DMS53 treated with DMSO at 0.1 percent for 48 hours (cell line): ENCODE measurements at regions not wholly inside any gene's neighbourhood (a gene's known extent, or its start where the extent isn't known, plus 50 kb on each side); places are given as distances from the start of the nearest gene placed in this dataset.

Source experiments
- DNase-seq: peaks from one replicate; lab custom pipeline; 2025; ENCODE audit not compliant: unreplicated experiment; lab: John Stamatoyannopoulos, UW

DNA sequence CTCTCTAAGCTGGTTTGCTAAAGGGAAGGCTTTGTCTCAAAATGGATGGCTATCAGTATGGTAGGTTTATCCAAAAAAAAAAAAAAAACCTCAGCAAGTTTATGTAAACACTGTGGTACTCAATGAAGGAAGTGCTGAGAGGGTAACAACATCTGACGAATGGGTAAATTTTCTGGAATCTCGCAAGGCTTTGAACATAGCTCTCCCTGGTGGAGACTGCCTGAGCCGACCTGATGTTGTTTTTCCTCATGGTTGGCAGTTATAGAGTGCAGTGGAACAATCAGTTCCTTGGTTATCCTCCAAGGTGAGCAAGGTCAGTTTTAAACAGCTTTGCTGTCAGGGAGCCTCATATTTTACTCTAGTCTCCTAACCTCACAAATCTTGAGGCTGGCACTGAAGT is 94.6 kb downstream of the ZPLD1 start:
- DNase-seq, result peak; percentile 46

DNA sequence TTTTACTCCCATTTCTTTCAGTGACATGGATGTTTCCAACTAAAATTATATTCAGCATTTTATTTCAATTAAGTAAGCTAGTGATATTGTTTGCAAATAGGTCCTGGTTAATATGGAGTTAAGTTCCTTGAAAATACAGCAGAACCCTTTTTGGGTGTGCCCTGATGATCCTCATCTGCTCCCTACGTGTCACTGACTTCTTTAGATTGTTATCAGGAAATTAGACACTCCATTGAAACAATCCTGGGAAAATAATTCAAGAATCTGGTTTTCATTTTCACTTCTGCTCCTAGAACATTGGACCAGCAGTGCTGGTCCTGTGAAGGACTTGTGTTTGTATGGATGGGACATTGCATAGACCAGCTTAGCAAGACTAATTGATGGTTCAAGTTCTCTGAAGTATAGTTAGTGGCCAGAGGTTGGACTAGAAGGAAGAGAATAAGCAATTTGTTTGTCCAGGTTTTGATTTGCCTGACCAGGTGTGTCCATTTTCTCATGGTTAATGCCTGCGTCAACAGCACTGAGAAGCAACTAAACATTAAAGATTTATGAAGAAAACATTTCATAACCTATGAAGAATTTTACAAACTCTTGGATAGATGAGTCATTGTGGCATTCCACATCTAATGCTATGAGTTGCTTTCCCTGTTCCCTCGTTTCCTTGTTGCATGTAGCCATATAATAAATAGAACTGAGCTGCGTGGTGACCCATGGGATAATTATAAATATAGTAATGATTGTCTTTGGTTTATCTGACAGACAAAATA is 95.8 kb downstream of the ZPLD1 start:
- DNase-seq, result no peak

DNA sequence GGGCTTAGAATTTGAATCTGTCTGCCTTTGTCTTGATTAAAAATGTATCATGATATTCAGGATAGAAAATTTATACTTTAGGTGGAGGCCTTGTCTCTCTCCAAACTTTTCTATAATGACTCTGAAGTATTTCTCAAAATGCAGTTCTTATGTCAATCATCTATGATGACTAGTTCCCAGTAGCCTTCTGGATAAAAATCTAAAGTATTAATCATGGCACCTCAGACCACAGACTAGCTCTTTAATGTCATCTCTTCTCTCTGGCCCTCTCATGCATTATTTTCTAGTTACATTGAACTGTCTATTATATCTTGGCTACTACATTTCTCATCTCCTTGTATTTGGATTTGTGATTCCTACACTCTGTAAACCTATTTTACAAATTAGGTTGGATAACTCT is 96.9 kb downstream of the ZPLD1 start:
- DNase-seq, result no peak

DNA sequence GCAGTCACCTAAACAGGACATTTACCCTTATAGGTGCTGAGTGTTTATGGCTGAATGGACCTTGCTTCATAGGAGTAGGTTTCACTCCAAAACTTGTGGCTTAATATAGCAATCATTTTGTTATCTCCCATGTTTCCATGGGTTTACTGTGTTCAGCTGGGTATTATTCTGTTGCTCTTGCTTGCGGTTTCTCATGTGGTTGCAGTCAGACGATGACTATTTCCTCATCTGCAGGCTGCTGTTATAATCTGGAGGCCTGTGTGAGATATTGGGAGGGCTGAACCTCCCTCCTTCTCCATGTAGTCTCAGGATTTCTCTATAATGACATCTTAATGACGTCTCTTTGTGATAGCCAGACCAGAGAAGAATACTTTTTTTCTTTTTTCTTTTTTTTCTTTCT is 98.1 kb downstream of the ZPLD1 start:
- no peak for DNase-seq

DNA sequence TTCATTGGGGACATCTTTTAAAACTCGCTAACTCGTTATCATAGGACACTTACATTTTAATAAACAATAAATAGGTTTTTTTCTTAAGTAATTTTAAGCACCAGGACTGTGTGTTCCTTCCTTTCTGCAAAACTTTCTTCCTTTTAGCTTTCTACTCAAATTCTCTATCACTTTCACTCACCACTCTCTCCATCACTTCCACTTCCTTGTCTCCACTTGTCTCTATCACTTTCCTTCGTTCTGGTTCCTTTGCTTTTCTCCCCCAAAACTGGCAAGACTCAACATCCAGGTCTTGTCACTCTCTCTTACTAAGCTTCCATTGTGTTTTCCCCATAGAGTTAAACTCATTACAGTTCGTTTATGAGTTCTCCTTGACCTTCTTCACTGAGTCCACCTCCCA is 99.0 kb downstream of the ZPLD1 start:
- DNase-seq, result no peak

DNA sequence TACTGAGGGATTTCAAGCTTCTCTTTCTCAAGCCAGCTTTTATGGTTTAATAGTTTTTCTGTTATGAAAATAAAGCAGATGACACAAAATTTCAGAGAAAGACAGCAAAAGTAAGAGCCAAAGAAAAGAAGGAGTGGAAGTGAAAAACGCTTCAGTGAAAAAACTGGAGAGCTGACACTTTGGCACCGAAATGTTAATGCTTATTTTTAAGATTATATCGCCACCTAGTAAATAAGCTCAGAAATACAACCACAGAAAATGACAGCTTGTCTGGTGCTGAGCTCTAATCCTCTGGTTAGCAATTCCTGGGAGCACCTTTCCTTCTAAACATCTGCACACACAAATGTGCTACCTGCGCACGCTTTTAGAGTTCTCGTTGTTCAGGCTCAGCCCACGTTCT is 101.6 kb downstream of the ZPLD1 start:
- peak; percentile 50 for DNase-seq

DNA sequence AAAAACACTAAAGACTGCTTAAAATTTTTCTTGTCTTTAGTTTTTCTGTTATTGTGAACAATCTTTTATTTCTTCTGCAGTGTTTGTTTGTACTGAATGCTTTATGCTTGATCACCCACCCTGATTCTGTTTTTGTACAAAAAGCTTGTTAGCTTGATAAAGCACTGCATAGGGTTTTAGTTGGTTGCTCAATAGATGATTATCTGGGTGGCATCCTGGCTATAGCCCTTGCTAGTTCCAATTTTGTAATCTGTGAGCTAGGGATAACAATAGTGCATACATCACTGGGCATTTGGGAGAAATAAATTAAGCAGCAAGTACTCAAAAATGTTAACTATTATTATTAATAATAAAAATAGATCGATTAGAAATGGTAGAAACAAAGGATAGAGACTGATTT is 102.3 kb downstream of the ZPLD1 start:
- no peak for DNase-seq

DNA sequence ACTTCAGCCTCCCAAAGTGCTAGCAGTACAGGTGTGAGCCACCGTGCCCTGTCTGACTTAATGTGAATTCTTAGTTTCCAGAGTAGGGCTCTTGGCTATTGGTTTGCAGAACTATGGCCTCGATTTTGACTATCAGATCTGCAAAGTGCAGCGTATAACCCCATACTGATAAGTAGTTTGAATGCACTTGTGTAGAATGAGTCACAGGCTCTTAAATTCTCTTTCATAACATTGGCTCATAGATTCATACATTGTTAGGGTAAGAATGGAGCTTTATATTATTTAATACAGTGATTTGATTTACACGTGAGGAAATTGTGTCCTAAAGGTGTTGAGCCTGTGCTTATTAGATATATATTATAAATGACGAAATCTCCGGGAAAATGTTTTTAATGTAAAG is 109.9 kb downstream of the ZPLD1 start:
- DNase-seq, result no peak

DNA sequence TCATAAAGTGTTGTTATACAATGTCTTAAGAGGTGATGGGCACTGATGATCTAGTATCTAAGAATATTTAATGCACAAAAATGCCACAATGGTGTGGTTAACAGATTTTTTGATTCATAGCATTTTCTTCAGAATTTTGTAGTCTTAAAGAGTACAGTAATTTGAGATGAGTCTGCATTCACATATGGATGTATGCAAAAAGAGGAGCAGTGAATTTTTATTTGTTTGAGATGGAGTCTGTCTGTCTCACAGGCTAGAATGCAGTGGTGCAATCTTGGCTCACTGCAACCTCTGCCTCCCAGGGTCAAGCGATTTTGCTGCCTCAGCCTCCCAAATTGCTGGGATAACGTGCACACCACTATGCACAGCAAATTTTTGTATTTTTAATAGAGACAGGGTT is 110.5 kb downstream of the ZPLD1 start:
- no peak for DNase-seq

DNA sequence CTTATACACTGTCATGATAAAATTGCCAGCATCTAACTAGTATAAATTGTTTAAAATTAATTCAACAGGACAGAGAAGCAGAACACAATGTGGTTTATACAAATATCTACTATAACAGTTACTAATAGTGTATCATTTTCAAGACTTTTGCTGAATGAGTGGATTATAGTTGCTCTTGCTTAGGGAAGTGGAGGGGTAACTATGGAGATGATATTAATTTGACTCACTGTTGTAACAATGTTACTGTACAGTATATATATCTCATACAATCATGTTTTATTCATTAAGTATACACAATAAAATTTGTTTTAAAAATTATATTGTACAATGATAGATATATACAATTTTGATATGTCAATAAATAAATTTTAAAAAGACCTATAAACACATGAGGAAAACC is 119.1 kb downstream of the ZPLD1 start:
- DNase-seq, result no peak

DNA sequence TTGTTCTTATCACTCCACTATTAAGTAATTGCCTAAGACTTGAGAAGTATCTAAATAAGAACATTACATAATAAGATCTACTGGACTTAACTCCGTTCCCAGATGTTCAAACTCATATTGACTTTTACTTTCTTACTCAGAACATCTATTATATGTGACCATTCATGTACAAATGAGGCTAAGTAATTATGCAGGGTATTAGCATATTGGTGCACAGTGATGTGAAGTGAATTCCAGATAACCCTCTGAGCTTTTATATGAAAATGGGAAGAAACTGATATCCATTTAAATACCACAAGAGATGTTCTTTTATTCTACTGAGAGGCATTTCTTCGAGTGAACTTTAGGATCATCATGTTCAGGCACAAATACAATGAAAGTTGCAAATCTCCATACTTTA is 135.7 kb downstream of the ZPLD1 start:
- DNase-seq, result no peak

DNA sequence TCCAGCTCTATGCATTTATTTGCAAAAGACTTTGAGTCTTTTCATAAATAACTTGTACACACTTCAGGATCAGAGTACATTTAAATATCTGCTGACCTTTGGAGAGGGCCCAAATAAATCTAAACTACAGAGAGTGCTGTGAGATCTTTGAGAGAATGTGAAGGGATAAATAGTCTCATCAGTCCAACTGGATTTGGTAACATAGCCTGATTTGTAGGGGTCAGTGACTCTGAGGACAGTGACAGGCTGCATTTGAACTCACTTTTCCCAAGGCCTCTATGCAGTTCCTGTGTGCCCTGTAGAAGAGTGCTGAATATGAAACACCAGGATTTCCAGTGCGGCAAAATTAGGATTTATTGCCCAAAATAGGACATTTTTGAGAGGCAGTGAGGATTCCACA is 136.2 kb downstream of the ZPLD1 start:
- DNase-seq, result no peak

DNA sequence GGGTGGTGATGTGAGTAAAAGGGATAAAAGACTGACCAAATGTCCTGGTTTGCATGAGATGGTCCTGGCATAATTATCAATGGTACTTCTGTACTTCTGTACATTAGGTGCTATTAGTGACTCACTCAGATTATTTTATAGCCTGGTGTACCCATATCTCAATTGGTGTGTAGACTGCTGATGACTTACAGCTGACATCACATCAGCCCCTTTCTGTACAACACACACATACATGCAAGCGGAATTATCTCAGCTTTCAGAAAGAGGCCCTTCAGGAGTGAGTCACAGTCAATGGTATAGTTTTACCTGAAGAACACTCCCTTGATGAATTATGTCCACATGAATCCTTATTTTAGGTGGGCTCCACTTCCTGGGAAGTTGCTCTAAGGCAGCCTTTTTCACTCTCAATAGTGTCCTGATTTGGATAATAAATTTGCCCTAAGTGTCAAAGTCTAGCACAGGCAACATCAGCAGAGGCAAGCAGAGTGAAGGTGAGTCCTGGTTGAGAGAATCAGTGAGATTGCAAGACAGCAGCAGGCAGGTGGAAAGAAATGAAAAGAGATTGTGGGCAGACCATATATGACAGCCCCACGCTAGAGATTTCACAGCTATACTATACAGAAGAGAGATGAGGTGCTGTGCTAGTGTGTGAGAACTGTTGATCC is 137.0 kb downstream of the ZPLD1 start:
- no peak for DNase-seq

DNA sequence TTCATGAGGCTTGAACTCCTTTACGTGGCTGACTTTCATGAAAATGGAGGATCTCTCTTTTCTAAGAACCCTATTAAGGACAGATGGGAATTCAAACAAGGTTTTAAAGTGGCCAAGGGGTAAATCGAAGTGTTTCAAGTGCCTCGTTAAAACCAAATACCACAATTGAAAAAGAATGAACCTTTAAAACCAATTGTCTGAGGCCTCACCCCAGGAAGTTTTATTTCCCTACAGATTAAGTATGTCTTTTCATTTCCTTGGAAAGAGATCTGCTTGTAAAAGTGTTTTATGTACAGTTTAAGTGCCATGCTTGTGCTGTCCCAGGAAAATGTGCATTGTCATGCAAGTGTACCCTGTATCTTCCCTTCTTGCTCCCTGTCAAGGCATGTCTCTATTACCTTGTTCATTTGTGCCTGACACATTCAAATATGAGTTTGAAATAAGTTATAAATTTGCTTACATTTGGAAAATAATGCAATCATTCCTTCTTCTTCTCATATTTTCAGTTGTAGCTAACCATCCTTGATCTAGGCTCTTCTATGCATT is 138.7 kb downstream of the ZPLD1 start:
- DNase-seq, result no peak

DNA sequence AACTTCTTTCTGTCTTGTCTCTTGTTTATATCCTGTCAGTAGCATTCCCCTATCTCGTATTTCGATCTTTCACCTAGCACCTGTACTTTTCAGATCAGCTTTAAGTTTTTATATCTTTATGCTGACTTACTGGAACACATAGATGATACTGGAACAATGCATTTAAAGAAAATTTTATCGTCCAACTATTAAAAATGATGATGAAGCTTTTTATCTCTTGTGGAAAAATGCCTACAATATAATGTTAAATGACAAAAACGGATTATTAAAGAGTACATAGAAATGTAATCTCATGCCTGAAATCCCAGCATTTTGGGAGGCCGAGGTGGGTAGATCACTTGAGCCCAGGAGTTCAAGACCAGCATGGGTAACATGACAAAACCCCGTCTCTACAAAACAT is 139.5 kb downstream of the ZPLD1 start:
- DNase-seq, result no peak

DNA sequence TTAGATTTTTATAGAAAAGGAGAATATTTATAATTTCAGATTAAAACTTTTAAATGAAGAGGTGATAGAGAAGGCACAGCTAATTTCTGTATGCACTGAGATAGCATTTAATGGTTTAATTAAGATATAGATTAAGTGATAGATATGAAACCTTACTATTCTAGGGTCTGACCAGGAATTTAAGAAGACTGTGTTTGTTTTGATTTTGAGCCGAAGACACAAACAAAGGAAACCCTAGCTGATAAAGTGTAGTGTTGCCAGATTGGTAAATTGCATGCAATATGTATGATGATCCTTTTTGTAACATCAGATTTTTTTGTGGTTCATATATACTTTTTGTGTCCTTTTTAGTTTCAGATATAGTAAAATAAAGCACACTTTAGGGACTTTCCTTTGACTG is 141.8 kb downstream of the ZPLD1 start:
- DNase-seq, result no peak

DNA sequence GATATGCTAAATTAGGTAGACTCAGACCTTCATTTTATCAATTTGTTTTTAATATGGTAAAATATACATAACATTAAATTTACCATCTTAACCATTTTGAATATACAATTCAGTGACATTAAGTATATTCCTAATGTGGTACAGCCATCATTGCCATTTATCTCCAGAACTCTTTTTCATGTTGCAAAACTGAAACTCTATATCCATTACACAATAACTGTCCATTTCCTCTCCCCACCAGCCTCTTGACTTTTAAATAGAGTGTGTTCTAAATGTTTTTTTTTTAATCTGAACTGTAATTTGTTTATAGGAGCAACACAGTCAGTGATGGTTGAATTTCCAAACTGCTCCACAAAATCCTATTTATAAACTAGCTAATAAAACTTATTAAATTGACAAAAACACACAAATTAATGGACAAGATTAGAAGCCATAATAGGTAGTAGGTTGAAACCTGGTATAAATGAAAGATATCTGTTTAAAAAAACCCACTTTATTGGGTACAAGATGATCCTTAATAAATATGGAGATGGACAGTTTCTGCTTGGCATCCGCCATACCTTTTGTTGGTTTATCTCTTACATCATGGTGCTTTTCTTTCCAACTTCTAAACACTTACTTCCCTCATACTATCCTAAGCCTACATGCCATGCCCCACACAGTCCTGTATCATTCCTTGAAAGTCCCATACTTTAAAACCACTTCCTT is 142.4 kb downstream of the ZPLD1 start:
- no peak for DNase-seq

DNA sequence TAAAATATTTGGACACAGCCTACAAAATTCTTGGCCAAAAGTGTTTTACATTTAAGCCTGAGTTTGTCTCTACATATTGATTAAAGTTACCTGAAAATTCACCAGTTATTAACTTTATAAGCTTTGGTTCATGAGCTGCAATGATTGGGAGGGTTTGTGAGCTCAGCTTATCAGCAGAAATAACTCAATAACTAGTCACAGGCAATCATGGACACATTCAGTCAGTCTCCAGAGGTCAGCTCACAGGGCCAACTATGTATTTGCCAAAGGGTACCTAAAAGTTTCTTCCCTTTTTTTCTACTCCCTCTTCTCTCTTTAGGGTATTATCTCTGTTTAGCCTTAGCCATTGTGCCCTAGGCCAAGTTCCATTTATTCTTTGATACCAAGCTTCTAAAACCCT is 145.9 kb downstream of the ZPLD1 start:
- DNase-seq, result no peak

DNA sequence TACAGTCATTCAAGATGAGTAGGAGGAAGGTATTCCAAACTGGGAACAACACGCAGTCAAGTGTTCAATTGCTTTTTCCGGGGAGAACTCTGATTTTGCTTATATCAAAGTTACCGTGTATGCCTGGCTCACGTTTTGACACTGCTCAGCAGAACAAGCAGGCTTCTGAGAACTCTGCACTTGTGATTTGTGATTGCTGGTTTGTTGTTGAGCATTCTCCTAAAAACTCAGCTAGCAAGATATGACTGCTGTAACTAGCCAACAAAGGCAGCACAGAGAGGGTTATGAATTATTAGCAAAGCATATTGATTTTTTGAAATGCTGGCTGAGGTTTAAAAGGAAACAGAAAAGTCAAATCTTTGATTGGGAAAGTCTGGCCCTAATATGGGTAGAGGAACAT is 151.7 kb downstream of the ZPLD1 start:
- no peak for DNase-seq

DNA sequence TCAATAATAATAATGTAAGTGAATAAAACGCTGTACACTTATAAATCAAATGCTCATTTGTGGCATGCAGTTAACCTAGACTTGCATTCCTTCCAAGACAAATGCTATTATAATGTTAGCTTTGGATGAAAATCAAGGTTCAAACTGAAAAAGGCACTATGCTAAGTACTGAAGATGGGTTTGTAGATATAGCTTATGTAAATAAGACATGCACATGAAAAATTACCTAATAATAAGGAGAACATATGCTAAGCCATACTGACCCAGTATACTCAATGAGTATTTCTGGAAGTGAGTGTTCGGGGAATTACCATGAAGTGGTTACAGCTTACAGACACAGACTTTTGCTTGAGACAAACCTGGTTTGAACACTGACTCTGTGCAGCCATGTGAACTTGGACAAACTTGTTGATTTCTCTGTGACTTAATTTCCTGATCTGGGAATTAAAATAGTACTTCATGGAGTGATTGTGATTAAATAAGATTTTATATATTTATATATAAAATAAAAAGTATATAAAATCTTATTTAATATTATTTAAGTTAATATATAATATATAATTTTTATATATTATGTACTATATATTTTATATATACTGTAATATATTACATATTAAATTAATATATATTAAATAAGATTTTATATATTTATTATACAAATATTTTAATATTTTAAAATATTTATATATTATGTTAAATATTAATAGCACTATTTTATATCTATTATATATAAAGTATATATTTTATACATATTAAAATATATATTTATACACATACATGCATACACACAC is 159.2 kb downstream of the ZPLD1 start:
- no peak for DNase-seq

DNA sequence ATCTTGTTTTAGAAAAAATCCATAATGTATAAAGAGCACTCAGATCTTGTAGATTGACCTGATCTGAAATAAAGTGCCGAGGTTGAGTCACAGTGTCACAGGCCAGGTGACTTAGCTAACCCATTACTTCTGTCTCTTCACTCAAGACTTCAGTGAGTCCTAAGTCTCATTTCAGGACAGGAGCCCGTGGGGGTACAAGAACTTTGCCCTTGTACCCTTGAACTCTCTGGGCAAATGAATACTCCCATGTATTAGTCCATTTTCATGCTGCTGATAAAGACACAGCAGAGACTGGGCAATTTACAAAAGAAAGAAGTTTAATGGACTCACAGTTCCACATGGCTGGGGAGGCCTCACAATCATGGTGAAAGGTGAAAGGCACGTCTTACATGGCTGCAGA is 160.2 kb downstream of the ZPLD1 start:
- DNase-seq, result no peak
